ENCODE measurements at regions not wholly inside any gene's neighbourhood (a gene's known extent, or its start where the extent isn't known, plus 50 kb on each side); places are given as distances from the start of the nearest gene placed in this dataset.

DNA sequence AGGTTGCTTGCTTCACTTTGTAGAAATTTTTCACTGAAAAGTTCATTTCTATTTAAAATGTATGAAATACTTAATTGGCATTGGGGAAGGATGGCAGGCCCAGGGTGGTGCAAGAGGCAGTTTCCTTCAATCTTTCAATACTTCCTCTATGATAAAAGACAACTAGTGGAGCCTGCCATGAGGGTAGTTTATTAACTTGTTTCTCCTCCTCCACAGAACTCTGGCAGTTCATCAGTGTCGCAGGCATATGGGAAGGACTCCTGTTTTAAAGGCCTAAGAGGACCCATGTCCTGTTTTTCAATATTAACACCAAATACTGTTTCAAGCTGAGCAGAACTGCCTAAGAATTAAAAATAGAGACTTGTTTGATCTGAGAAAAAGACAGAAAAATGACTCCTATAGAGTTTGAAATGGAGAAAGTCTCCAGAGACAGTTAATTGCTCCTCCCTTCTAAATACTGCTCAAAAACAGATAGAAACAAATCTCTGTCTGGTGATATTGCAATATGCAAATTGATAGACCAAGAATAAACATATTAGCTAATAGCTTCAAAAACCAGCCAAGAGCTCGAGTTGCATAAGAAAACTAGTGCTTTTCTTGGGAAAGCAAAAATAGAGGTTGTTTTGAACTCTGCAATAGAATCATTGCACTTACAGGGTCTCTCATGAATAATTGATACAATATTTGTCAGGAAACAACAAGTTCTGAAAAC is 665.7 kb upstream of the SLC35B3 start:
- no peak for TF ChIP-seq CTCF (IDR thresholded peaks at IDR 0.05; ENCODE audit: low read depth, low read length)
- Histone ChIP-seq H3K27ac (ENCODE audit: low read depth, low read length) (no peak overlapping the region), H3K4me3 (ENCODE audit: low read depth, low read length) (no peak overlapping the region), H3K9me3 (ENCODE audit: control insufficient read depth, insufficient read depth, low read length) (no peaks in the 10 kb centered on the region), H3K27me3 (ENCODE audit: control insufficient read depth, insufficient read depth, low read length) (no peaks in the 10 kb centered on the region)
- ChIA-PET POLR2A (no interaction called here), CTCF (no interaction called here)
- no peak for DNase-seq (ENCODE audit: low read depth, low spot score)

DNA sequence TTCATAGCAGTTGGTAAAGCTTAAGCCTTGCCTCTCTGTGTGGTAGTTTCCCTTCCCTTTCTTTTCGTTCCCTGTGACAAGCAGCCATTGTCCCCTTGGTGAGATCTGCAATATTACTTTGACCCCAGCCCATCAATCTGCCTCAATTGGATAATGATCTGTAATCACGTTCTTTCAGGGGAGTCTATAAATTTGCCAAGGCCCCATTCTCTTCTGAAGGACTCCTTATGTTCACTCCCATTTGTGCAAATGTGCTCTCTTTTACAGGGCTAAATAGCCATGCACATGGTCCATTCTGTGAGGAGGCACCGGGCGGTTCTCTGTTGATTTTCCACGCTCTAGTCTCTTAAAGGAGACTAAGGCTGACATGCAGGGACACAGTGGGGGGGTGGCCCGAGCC is 660.4 kb upstream of the SLC35B3 start:
- no peak for DNase-seq (ENCODE audit: low read depth, low spot score)
- Histone ChIP-seq H3K27ac (ENCODE audit: low read depth, low read length) (no peak overlapping the region), H3K9me3 (ENCODE audit: control insufficient read depth, insufficient read depth, low read length) (no peaks in the 10 kb centered on the region), H3K27me3 (ENCODE audit: control insufficient read depth, insufficient read depth, low read length) (no peaks in the 10 kb centered on the region), H3K4me3 (ENCODE audit: low read depth, low read length) (no peak overlapping the region)
- POLR2A ChIA-PET: no interaction called here
- TF ChIP-seq CTCF (IDR thresholded peaks at IDR 0.05; ENCODE audit: low read depth, low read length): no peak
- CTCF ChIA-PET: no interaction called here

DNA sequence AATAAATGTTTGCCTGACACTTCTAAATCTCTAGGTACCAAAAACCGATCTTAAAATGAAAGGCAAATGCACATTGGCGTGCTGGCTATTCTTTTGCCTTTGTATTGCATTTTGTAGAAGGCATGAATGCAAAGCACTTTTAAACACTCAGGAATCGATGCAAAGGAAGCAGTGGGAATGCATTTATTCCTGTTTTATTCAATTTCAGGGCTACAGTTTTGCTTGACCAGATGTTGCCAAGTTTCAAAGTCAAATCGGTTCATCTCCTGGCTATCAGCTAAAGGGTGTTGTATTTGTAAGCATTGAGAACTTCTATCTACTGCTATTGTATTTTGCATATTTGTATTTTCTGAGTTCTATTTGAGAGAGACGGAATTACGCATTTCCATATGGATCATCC is 659.8 kb upstream of the SLC35B3 start:
- Histone ChIP-seq H3K27me3 (ENCODE audit: control insufficient read depth, insufficient read depth, low read length) (no peaks in the 10 kb centered on the region), H3K27ac (ENCODE audit: low read depth, low read length) (no peak overlapping the region), H3K9me3 (ENCODE audit: control insufficient read depth, insufficient read depth, low read length) (no peaks in the 10 kb centered on the region), H3K4me3 (ENCODE audit: low read depth, low read length) (no peak overlapping the region)
- POLR2A ChIA-PET: no interaction called here
- DNase-seq (ENCODE audit: low read depth, low spot score): no peak
- CTCF ChIA-PET: no interaction called here
- no peak for TF ChIP-seq CTCF (IDR thresholded peaks at IDR 0.05; ENCODE audit: low read depth, low read length)

GRCh38 chr6:9089724-9090123 is 654.4 kb upstream of the SLC35B3 start:
- CTCF ChIA-PET: no interaction called here
- H3K9me3 ChIP-seq (ENCODE audit: control insufficient read depth, insufficient read depth, low read length): no peaks in the 10 kb centered on the region
- H3K4me3 ChIP-seq (ENCODE audit: low read depth, low read length): no peak overlapping the region
- POLR2A ChIA-PET: no interaction called here
- DNase-seq (ENCODE audit: low read depth, low spot score): no peak
- no peaks in the 10 kb centered on the region for H3K27me3 ChIP-seq (ENCODE audit: control insufficient read depth, insufficient read depth, low read length)
- H3K27ac ChIP-seq (ENCODE audit: low read depth, low read length): no peak overlapping the region
- no peak for TF ChIP-seq CTCF (IDR thresholded peaks at IDR 0.05; ENCODE audit: low read depth, low read length)

DNA sequence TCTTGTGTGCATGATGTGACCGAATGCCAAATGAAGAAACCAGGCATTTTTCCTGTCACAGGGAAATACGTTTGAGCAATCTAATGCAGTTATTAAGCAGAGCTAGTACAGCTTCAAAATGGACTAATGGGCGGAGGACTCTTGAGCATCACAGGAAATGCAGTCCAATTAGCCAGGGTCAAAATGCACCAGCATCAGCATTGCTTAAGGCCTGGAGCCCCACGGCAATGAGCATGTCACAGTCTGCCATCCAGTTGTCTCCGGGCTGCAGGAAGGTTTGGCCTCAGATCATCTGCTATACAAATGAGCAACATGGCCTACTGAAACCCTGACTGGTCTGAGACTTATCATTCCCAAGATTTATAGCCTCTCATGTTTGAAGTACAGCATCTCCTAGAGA is 652.1 kb upstream of the SLC35B3 start:
- CTCF ChIA-PET: no interaction called here
- no peaks in the 10 kb centered on the region for H3K9me3 ChIP-seq (ENCODE audit: control insufficient read depth, insufficient read depth, low read length)
- no peaks in the 10 kb centered on the region for H3K27me3 ChIP-seq (ENCODE audit: control insufficient read depth, insufficient read depth, low read length)
- no peak for TF ChIP-seq CTCF (IDR thresholded peaks at IDR 0.05; ENCODE audit: low read depth, low read length)
- H3K27ac ChIP-seq (ENCODE audit: low read depth, low read length): no peak overlapping the region
- POLR2A ChIA-PET: no interaction called here
- no peak for DNase-seq (ENCODE audit: low read depth, low spot score)
- H3K4me3 ChIP-seq (ENCODE audit: low read depth, low read length): no peak overlapping the region
